GM20000 (cell line): ENCODE measurements at regions not wholly inside any gene's neighbourhood (a gene's known extent, or its start where the extent isn't known, plus 50 kb on each side); places are given as distances from the start of the nearest gene placed in this dataset.

Source experiments
- DNase-seq: peaks from one replicate; pipeline ENCODE4 v3.0.0; 2012; ENCODE audit warnings: low spot score
- TF ChIP-seq, protein P1 (sequence below): IDR thresholded peaks from 2 replicates; pipeline ENCODE4 v1.5.1; 2012; ENCODE audit warnings: mild to moderate bottlenecking, control low read depth; ENCODE audit errors: extremely low read depth, missing control alignments

DNA sequence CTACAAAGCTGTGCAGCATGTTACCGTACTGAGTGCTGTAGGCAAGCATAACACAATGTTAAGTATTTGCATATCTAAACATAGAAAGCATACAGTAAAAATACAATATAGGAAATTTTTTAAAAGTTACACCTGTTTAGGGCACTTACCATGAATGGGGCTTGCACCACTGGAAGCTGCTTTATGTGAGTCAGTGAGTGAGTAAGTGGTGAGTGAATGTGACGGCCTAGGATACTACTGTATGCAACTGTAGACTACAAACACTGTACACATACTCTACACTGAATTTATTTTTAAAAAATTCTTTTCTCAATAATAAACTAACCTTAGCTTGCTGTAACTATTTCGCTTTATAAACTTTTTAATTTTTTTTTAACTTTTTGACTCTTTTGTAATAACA, 82.1 kb upstream of the FSCB start:
- no peak for DNase-seq
- TF ChIP-seq, protein P1, sequence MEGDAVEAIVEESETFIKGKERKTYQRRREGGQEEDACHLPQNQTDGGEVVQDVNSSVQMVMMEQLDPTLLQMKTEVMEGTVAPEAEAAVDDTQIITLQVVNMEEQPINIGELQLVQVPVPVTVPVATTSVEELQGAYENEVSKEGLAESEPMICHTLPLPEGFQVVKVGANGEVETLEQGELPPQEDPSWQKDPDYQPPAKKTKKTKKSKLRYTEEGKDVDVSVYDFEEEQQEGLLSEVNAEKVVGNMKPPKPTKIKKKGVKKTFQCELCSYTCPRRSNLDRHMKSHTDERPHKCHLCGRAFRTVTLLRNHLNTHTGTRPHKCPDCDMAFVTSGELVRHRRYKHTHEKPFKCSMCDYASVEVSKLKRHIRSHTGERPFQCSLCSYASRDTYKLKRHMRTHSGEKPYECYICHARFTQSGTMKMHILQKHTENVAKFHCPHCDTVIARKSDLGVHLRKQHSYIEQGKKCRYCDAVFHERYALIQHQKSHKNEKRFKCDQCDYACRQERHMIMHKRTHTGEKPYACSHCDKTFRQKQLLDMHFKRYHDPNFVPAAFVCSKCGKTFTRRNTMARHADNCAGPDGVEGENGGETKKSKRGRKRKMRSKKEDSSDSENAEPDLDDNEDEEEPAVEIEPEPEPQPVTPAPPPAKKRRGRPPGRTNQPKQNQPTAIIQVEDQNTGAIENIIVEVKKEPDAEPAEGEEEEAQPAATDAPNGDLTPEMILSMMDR: no peak

DNA sequence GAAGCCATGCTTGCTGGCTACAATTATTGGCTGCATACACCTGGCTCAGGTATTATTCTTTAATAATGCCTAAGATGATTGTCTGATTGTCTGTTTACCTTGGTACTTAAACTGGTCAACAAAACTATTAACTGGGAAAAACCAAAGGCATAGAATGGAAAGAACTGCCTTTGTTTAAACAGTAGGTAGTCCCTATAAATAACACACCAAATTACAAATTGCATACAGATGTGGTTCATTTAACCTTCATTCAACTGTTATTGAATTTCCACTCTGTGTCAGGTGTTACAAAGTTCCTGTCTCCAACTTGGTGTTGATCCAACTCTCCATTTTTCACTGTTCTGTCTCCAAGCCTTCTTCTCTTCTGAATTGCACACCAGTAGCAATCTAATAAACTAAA, 79.8 kb upstream of the FSCB start:
- no peak for DNase-seq
- TF ChIP-seq, protein P1: no peak

DNA sequence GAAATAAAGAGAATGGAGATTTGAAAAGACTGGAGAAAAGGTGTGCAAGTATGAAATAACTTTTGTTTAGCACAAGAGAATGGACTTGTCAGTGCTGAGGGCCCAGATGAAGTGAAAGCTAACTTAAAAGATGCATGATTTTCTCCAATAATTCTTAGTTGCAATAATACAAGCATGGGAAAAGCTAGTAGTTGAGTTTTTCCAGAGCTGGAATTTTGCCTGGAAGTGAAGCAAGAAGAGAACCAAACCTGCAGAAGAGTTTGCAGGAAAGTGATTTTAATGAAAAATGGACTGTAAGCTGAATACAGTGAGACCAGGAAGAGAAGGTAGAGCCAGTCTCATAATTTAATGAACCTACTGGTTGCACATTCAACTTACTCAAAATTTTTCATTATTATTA, 69.3 kb upstream of the FSCB start:
- TF ChIP-seq, protein P1: no peak
- DNase-seq: no peak

DNA sequence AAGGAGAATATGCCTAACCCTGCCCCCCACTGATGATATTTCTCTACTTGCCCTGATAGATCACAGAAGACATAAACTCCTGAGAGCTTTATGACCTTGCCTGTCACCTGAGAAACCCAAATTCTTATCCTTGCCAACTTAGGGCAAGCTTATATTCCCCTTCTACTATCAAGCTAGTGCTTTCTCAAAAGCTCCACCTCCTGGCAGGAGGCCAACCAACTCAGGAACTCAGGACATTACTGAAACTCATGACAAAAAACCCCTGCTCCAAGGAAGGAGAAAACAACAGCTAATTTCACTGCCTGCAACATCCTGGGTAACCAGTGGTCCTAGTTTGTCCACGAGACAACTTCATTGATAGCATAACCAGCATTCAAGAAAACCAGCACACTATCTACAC, 60.9 kb upstream of the FSCB start:
- TF ChIP-seq, protein P1: no peak
- DNase-seq: no peak

DNA sequence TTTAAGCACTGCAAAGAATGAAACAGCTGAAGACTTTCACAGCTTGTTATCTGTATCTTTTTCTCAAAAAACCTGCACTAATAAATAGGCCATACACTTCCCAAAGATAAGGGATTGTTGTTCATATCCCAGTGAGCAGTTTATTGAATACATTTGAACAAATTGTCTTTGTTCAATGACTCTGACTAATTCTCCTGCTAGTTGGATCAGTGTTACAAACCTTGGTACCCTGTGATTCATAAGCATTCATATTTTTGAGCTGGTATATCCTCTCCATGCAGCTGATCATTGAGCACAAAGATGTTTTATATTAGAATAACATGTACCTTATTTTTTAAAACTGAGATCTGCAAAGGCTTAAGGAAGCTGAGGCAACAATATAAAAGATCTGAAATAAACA, 58.9 kb upstream of the FSCB start:
- TF ChIP-seq, protein P1: no peak
- DNase-seq: no peak

DNA sequence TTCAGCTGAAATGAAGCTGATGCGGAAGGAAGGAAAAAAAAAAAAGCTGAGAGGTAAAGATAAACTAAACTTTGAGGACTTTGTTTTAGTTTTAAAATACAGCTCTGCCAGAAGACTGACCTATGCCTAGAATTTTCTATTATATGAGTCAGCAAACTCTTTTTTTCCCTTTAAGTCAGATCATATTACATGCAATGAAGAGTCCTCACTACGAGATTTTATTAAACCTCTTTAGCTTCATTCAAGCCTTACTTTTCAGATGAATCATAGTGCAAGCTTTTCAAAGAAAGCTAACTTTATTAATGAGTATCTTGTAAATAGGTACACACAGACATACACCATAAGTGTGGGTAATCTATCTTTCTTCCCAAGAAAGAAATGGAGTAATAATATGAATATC, 57.8 kb upstream of the FSCB start:
- TF ChIP-seq, protein P1: no peak
- no peak for DNase-seq
